Thyroid gland (tissue), 4 donors: ENCODE measurements at regions not wholly inside any gene's neighbourhood (a gene's known extent, or its start where the extent isn't known, plus 50 kb on each side); places are given as distances from the start of the nearest gene placed in this dataset.

Experiments used
- DNase-seq, 2 donors: peaks; one replicate each; pipeline ENCODE4 v3.0.0-alpha.2; 2019
- H3K27ac ChIP-seq, 3 donors: fragments of 200-600 bp; sonication (generic); 1 replicate in 2 of 3; 2 replicates in 1 of 3; pipeline ENCODE4 v1.5.1; 2016 to 2019; ENCODE audit warnings: mild to moderate bottlenecking in 1 of 3, moderate library complexity in 1 of 3
- H3K27me3 ChIP-seq: fragments of 200-600 bp; sonication (generic); one replicate; pipeline ENCODE4 v1.5.1; 2019
- H3K36me3 ChIP-seq, 2 donors: fragments of 200-600 bp; sonication (generic); one replicate each; pipeline ENCODE4 v1.5.1; 2016 to 2019
- H3K4me1 ChIP-seq, 2 donors: fragments of 200-600 bp; sonication (generic); one replicate each; pipeline ENCODE4 v1.5.1; 2017 to 2019
- H3K4me3 ChIP-seq, 3 donors: fragments of 200-600 bp; sonication (generic); replicated peaks in 1 of 3; 1 replicate in 2 of 3; 2 replicates in 1 of 3; pipeline ENCODE4 v1.5.1; 2016; ENCODE audit warnings: mild to moderate bottlenecking in 1 of 3
- H3K9me3 ChIP-seq: fragments of 200-600 bp; sonication (generic); one replicate; pipeline ENCODE4 v1.5.1; 2017
- CTCF ChIP-seq, 6 experiments: fragments of 200-600 bp in 3 of 6; fragments of 450-650 bp in 3 of 6; sonication (generic) in 3 of 6; IDR thresholded peaks; one replicate each; pipeline ENCODE4 v1.5.1; 2016 to 2019; ENCODE audit warnings: antibody characterized with exemption in 6 of 6, mild to moderate bottlenecking in 2 of 6, inconsistent platforms in 1 of 6, moderate library complexity in 1 of 6
- POLR2A ChIP-seq, 2 donors: fragments of 450-650 bp; IDR thresholded peaks; one replicate each; pipeline ENCODE4 v1.6.1; 2017; ENCODE audit warnings: antibody characterized with exemption in 2 of 2, mild to moderate bottlenecking in 2 of 2, moderate library complexity in 1 of 2
- WGBS, 2 donors: methylation state at CpG; one replicate each; pipeline ENCODE4 v1.1.5; 2017; 5-methylcytosine and 5-hydroxymethylcytosine counted together
- intact Hi-C: fragments of 100-400 bp; cut with DNase I; formaldehyde crosslinking; loops from one replicate; pipeline ENCODE4 v1.15.1; 2023

- Histone ChIP-seq H3K4me3 (no peak overlapping the region), H3K27me3 (no peaks in the 10 kb centered on the region), H3K9me3 (no peaks in the 10 kb centered on the region), H3K27ac (no peak overlapping the region), H3K4me1 (no peaks in the 10 kb centered on the region), H3K36me3 (no peaks in the 10 kb centered on the region)
- DNase-seq, result no peak
- no peak for TF ChIP-seq CTCF (IDR thresholded peaks at IDR 0.05)
- TF ChIP-seq POLR2A (IDR thresholded peaks at IDR 0.05), result no peak
- intact Hi-C loops, result no loop called here
- 89 to 91% methylated on average over 6 of the region's 6 CpGs for WGBS, 2 donors
These were observed 84.4 kb downstream of the UNC5CL start for GRCh38 chr6:40954446-40955177.

- DNase-seq, result no peak
- no peak overlapping the region for H3K27ac ChIP-seq
- H3K9me3 ChIP-seq, result no peaks in the 10 kb centered on the region
- H3K27me3 ChIP-seq, result no peaks in the 10 kb centered on the region
- 77 to 84% methylated on average over 4 of the region's 4 CpGs for WGBS, 2 donors
- TF ChIP-seq CTCF (IDR thresholded peaks at IDR 0.05) (no peak), POLR2A (IDR thresholded peaks at IDR 0.05) (no peak)
- H3K36me3 ChIP-seq, result no peaks in the 10 kb centered on the region
- intact Hi-C loops, result no loop called here
- no peak overlapping the region for H3K4me3 ChIP-seq
- H3K4me1 ChIP-seq, result peaks cover 0 to 2% of the 10 kb centered on the region in 2 donors
These were observed 85.5 kb downstream of the UNC5CL start for GRCh38 chr6:40953486-40953885.

GRCh38 chr6:40950986-40951698 lies 87.9 kb downstream of the UNC5CL start:
- Histone ChIP-seq H3K4me3 (no peak overlapping the region), H3K27me3 (no peaks in the 10 kb centered on the region), H3K9me3 (no peaks in the 10 kb centered on the region), H3K4me1 (peaks cover 4 to 11% of the 10 kb centered on the region in 2 donors), H3K27ac (no peak overlapping the region), H3K36me3 (no peaks in the 10 kb centered on the region)
- TF ChIP-seq POLR2A (IDR thresholded peaks at IDR 0.05) (no peak), CTCF (IDR thresholded peaks at IDR 0.05) (no peak)
- 68 to 79% methylated on average over 7 of the region's 7 CpGs for WGBS, 2 donors
- intact Hi-C loops, result no loop called here
- DNase-seq, result no peak

GRCh38 chr6:40948570-40948969 lies 90.5 kb downstream of the UNC5CL start:
- WGBS, 2 donors, result 82 to 90% methylated on average over 3 of the region's 3 CpGs
- intact Hi-C loops, result no loop called here
- peaks cover 4 to 11% of the 10 kb centered on the region in 2 donors for H3K4me1 ChIP-seq
- H3K27me3 ChIP-seq, result no peaks in the 10 kb centered on the region
- no peak overlapping the region for H3K4me3 ChIP-seq
- no peaks in the 10 kb centered on the region for H3K9me3 ChIP-seq
- H3K36me3 ChIP-seq, result no peaks in the 10 kb centered on the region
- H3K27ac ChIP-seq, result no peak overlapping the region
- TF ChIP-seq CTCF (IDR thresholded peaks at IDR 0.05) (no peak), POLR2A (IDR thresholded peaks at IDR 0.05) (no peak)
- DNase-seq, result no peak

- no peak for TF ChIP-seq CTCF (IDR thresholded peaks at IDR 0.05)
- no peak for TF ChIP-seq POLR2A (IDR thresholded peaks at IDR 0.05)
- DNase-seq, result no peak
- Histone ChIP-seq H3K4me1 (peaks cover 4 to 11% of the 10 kb centered on the region in 2 donors), H3K27me3 (no peaks in the 10 kb centered on the region), H3K36me3 (no peaks in the 10 kb centered on the region), H3K27ac (peak overlapping the region in 2 of 3 donors; percentile 4 to 50), H3K9me3 (no peaks in the 10 kb centered on the region), H3K4me3 (no peak overlapping the region)
- intact Hi-C loops, result no loop called here
- 89 to 95% methylated on average over 2 of the region's 2 CpGs for WGBS, 2 donors
These were observed 91.0 kb downstream of the UNC5CL start for GRCh38 chr6:40947876-40948526.
